ENCODE measurements at regions not wholly inside any gene's neighbourhood (a gene's known extent, or its start where the extent isn't known, plus 50 kb on each side); places are given as distances from the start of the nearest gene placed in this dataset.

DNA sequence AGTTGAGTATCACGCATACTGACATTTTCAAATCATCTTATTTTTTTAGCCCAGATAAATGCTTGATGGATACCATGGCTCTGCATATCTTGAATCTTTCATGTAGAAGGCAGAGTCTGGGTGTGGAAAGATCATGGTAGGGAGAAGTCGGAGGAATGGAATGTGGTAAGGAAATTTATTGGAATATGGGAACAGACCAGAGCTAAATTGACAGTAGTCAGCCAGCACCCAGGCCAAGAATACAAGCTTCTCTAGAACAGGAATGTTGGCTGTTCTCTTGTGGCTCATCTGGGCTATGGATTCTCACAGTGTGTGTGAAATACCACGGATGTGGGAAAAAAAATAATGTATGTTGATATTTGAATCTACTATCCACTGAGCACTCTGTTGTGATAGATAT is 305.7 kb upstream of the COL8A1 start:
- Histone ChIP-seq H3K9me3 (ENCODE audit: control insufficient read depth in 4 of 4, insufficient read depth in 3 of 4, low read length in 3 of 4) (no peaks in the 10 kb centered on the region), H3K36me3 (ENCODE audit: control insufficient read depth in 4 of 4, insufficient read depth in 4 of 4, low read length in 4 of 4) (no peaks in the 10 kb centered on the region), H3K27me3 (ENCODE audit: control insufficient read depth in 3 of 3, insufficient read depth in 3 of 3, low read length in 2 of 3) (no peaks in the 10 kb centered on the region), H3K4me1 (ENCODE audit: control insufficient read depth in 5 of 5, insufficient read depth in 5 of 5, low read length in 5 of 5) (peaks cover 0 to 4% (median 0%) of the 10 kb centered on the region in 5 donors), H3K27ac (ENCODE audit: low read depth in 1 of 2, low read length in 1 of 2) (no peak overlapping the region), H3K4me3 (no peak overlapping the region), H3K9ac (ENCODE audit: insufficient read depth in 1 of 2, low read length in 2 of 2) (no peak overlapping the region)
- DNase-seq (no peak), ATAC-seq (ENCODE audit: insufficient read depth, low FRiP score) (no peak)
- WGBS, 2 donors: 77 to 88% methylated on average over 3 of the region's 3 CpGs
- TF ChIP-seq, protein P1, sequence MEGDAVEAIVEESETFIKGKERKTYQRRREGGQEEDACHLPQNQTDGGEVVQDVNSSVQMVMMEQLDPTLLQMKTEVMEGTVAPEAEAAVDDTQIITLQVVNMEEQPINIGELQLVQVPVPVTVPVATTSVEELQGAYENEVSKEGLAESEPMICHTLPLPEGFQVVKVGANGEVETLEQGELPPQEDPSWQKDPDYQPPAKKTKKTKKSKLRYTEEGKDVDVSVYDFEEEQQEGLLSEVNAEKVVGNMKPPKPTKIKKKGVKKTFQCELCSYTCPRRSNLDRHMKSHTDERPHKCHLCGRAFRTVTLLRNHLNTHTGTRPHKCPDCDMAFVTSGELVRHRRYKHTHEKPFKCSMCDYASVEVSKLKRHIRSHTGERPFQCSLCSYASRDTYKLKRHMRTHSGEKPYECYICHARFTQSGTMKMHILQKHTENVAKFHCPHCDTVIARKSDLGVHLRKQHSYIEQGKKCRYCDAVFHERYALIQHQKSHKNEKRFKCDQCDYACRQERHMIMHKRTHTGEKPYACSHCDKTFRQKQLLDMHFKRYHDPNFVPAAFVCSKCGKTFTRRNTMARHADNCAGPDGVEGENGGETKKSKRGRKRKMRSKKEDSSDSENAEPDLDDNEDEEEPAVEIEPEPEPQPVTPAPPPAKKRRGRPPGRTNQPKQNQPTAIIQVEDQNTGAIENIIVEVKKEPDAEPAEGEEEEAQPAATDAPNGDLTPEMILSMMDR (IDR thresholded peaks at IDR 0.05; ENCODE audit: control extremely low read depth, extremely low read depth): no peak

DNA sequence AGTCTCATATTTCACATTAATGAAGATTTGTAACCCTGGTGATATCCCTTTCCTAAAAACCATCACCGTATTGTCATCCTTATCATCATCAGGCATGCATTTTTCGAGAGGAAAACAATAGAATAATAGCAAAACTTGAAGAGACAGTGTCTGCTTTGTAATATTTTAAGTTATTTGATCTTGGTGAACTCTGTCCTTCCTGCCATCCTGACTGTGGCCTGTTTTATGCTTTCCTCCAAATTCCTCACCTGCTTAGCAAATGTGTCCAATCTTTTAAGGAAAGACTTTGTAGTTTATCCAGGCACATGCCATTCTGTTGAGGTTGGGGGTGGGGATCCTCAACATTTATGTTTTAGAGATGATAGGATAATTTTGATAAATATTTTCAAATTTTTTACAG is 306.1 kb upstream of the COL8A1 start:
- peaks cover 0 to 4% (median 0%) of the 10 kb centered on the region in 5 donors for H3K4me1 ChIP-seq (ENCODE audit: control insufficient read depth in 5 of 5, insufficient read depth in 5 of 5, low read length in 5 of 5)
- TF ChIP-seq, protein P1 (IDR thresholded peaks at IDR 0.05; ENCODE audit: control extremely low read depth, extremely low read depth): no peak
- no peak overlapping the region for H3K27ac ChIP-seq (ENCODE audit: low read depth in 1 of 2, low read length in 1 of 2)
- no peak for ATAC-seq (ENCODE audit: insufficient read depth, low FRiP score)
- no peaks in the 10 kb centered on the region for H3K36me3 ChIP-seq (ENCODE audit: control insufficient read depth in 4 of 4, insufficient read depth in 4 of 4, low read length in 4 of 4)
- H3K9me3 ChIP-seq (ENCODE audit: control insufficient read depth in 4 of 4, insufficient read depth in 3 of 4, low read length in 3 of 4): no peaks in the 10 kb centered on the region
- H3K9ac ChIP-seq (ENCODE audit: insufficient read depth in 1 of 2, low read length in 2 of 2): no peak overlapping the region
- WGBS, 2 donors: 64 to 74% methylated on average over 2 of the region's 2 CpGs
- no peak overlapping the region for H3K4me3 ChIP-seq
- DNase-seq: no peak
- no peaks in the 10 kb centered on the region for H3K27me3 ChIP-seq (ENCODE audit: control insufficient read depth in 3 of 3, insufficient read depth in 3 of 3, low read length in 2 of 3)

DNA sequence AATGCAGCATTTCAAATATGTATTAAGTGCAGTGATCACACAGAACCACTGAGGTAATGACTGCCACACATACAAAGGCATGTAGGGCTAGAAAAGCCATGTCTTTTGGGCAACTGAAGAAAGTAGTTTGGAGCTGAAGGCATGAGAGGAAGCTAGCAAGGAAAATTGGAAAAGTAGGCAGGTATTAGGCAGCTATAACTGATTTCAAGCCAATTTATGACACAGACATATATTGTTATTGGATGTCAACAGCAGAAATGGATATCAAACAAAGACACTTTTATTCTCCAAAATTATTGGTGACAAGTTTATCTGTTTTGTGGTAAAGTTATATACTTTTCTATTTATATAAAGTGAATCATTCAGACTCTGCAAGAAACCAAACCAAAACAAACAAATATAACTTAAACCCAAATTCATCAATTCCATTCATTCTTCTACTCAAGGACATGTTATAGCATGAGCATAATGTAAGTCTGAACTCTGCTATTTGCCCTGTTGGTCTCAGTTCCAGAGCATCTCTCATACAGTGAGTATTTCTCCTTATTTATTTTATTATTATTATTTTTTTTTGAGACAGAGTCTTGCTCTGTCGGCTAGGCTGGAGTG is 307.4 kb upstream of the COL8A1 start:
- Histone ChIP-seq H3K4me3 (no peak overlapping the region), H3K27ac (ENCODE audit: low read depth in 1 of 2, low read length in 1 of 2) (no peak overlapping the region), H3K27me3 (ENCODE audit: control insufficient read depth in 3 of 3, insufficient read depth in 3 of 3, low read length in 2 of 3) (no peaks in the 10 kb centered on the region), H3K4me1 (ENCODE audit: control insufficient read depth in 5 of 5, insufficient read depth in 5 of 5, low read length in 5 of 5) (peaks cover 0 to 4% (median 0%) of the 10 kb centered on the region in 5 donors), H3K9me3 (ENCODE audit: control insufficient read depth in 4 of 4, insufficient read depth in 3 of 4, low read length in 3 of 4) (no peaks in the 10 kb centered on the region), H3K9ac (ENCODE audit: insufficient read depth in 1 of 2, low read length in 2 of 2) (no peak overlapping the region), H3K36me3 (ENCODE audit: control insufficient read depth in 4 of 4, insufficient read depth in 4 of 4, low read length in 4 of 4) (no peaks in the 10 kb centered on the region)
- WGBS, 2 donors: 92 to 93% methylated on average over 1 of the region's 1 CpG
- ATAC-seq (ENCODE audit: insufficient read depth, low FRiP score) (no peak), DNase-seq (no peak)
- TF ChIP-seq, protein P1 (IDR thresholded peaks at IDR 0.05; ENCODE audit: control extremely low read depth, extremely low read depth): no peak

DNA sequence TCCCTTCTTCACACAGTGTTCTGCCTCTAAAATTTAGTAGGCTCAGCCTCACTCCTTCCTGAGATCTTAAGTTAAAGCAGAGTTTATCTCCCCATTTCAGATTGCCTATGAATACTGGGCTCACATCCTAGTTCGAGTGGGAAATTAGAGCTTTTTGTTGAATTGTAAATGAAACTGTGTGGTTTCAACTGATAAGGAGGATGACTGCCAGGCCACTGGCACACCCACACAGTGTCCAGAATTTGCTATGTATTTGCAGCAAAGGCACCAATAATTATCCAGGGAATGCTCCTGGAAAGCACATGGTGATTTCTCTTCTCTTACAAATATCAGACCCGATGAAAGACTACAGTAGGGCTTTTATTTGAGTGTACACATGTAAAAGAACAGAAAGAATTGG is 308.1 kb upstream of the COL8A1 start:
- DNase-seq (no peak), ATAC-seq (ENCODE audit: insufficient read depth, low FRiP score) (no peak)
- Histone ChIP-seq H3K9me3 (ENCODE audit: control insufficient read depth in 4 of 4, insufficient read depth in 3 of 4, low read length in 3 of 4) (no peaks in the 10 kb centered on the region), H3K4me3 (no peak overlapping the region), H3K4me1 (ENCODE audit: control insufficient read depth in 5 of 5, insufficient read depth in 5 of 5, low read length in 5 of 5) (peaks cover 0 to 4% (median 0%) of the 10 kb centered on the region in 5 donors), H3K9ac (ENCODE audit: insufficient read depth in 1 of 2, low read length in 2 of 2) (no peak overlapping the region), H3K36me3 (ENCODE audit: control insufficient read depth in 4 of 4, insufficient read depth in 4 of 4, low read length in 4 of 4) (no peaks in the 10 kb centered on the region), H3K27me3 (ENCODE audit: control insufficient read depth in 3 of 3, insufficient read depth in 3 of 3, low read length in 2 of 3) (no peaks in the 10 kb centered on the region), H3K27ac (ENCODE audit: low read depth in 1 of 2, low read length in 1 of 2) (no peak overlapping the region)
- TF ChIP-seq, protein P1 (IDR thresholded peaks at IDR 0.05; ENCODE audit: control extremely low read depth, extremely low read depth): no peak
- WGBS, 2 donors: 35 to 56% methylated on average over 2 of the region's 2 CpGs

All from lung (tissue), 11 donors.